Astrocyte of the cerebellum (primary cell): ENCODE measurements at regions not wholly inside any gene's neighbourhood (a gene's known extent, or its start where the extent isn't known, plus 50 kb on each side); places are given as distances from the start of the nearest gene placed in this dataset.

Experiments
- DNase-seq: peaks from one replicate; pipeline ENCODE4 v3.0.0-alpha.2; 2011; ENCODE audit warnings: low read depth
- H3K4me3 ChIP-seq: 2 replicates; pipeline ENCODE4 v1.5.1; 2011; ENCODE audit warnings: mild to moderate bottlenecking, low read depth, low read length, moderate library complexity
- in situ Hi-C: cut with HindIII; loops from 2 replicates; pipeline ENCODE4 v1.10.0; 2017; ENCODE audit warnings: low sequenced_read_pairs
- TF ChIP-seq, protein P1 (sequence below): IDR thresholded peaks from 2 replicates; pipeline ENCODE4 v1.5.1; 2012; ENCODE audit warnings: low read length, low read depth, moderate library complexity, mild to moderate bottlenecking; ENCODE audit errors: missing control alignments

DNA sequence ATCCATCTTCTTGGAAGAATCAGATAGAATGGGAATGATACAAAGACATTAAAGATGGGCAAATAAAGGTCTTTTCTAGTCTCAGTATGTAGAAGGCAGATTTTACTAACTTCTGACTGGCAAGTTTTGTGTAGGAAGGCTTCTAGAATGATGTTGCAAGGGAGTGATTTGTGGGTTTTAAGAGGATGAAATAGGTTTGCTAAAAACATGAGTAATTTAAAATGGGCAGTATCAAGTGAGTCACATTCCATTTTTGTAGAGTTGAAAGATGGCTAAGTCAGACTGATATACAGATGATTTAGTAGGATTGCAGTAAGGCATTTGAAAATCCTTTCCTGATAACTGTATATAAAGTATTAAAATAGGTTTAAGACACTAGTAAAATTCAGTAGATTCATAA lies 777.4 kb downstream of the SORCS1 start:
- TF ChIP-seq, protein P1, sequence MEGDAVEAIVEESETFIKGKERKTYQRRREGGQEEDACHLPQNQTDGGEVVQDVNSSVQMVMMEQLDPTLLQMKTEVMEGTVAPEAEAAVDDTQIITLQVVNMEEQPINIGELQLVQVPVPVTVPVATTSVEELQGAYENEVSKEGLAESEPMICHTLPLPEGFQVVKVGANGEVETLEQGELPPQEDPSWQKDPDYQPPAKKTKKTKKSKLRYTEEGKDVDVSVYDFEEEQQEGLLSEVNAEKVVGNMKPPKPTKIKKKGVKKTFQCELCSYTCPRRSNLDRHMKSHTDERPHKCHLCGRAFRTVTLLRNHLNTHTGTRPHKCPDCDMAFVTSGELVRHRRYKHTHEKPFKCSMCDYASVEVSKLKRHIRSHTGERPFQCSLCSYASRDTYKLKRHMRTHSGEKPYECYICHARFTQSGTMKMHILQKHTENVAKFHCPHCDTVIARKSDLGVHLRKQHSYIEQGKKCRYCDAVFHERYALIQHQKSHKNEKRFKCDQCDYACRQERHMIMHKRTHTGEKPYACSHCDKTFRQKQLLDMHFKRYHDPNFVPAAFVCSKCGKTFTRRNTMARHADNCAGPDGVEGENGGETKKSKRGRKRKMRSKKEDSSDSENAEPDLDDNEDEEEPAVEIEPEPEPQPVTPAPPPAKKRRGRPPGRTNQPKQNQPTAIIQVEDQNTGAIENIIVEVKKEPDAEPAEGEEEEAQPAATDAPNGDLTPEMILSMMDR: no peak
- H3K4me3 ChIP-seq: no peak overlapping the region
- DNase-seq: no peak
- in situ Hi-C loops: no loop called here

DNA sequence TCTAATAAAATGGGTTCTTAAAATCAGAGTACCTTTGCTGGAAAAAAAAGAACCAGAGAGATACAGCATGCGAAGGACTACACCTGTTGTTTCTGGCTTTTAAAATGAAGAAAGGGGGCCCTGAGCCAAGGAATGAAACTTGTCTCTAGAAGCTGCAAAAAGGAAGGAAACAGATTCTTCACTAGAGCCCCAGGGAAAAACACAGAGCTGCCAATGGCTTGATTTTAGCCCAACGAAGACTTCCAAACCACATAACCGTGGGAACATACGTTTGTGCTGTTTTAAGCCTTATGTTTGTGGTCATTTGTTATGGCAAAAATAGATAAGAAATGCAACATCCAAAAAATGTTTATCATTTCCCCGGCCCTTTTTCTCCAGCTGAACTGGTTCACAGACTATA lies 780.0 kb downstream of the SORCS1 start:
- no peak for DNase-seq
- in situ Hi-C loops: no loop called here
- no peak overlapping the region for H3K4me3 ChIP-seq
- TF ChIP-seq, protein P1: no peak

DNA sequence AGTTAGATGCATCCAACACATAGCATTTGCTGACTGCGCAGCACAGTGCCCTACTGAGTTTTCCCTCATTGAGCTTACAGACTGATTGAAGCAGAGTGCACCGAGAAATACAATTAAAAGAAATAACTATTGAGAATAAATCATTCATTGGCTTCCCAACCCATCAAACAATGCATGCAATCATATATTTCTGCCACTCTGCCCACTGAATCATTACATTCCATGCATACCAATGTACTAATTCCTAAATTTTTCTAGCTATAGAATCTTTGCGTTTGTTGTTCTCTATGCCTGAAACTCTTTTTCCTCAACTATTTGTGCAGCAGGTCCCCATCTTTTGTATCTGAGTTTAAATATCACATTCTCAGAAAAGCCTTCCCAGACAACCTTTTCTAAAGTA lies 783.8 kb downstream of the SORCS1 start:
- in situ Hi-C loops: no loop called here
- no peak for DNase-seq
- no peak overlapping the region for H3K4me3 ChIP-seq
- TF ChIP-seq, protein P1: no peak

DNA sequence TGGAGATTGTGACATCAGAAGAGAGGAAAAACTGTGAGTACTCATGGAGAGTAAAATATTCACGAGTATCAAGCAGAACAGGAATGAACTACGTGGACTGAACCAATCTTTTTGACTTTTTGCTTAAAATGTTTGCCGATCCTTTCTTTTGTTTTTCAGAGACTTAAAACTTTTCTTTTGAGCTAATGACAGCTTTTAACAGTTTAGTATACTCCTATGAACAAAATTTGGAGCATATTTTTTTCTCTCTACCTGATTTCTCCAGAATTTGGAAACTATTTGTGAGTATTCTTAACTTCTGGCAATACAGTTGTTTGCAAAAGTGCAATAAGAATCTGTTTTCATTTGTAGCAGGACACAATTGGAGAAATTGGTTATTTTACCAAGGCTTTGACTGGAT lies 786.3 kb downstream of the SORCS1 start:
- TF ChIP-seq, protein P1: no peak
- no peak overlapping the region for H3K4me3 ChIP-seq
- in situ Hi-C loops: no loop called here
- DNase-seq: no peak

DNA sequence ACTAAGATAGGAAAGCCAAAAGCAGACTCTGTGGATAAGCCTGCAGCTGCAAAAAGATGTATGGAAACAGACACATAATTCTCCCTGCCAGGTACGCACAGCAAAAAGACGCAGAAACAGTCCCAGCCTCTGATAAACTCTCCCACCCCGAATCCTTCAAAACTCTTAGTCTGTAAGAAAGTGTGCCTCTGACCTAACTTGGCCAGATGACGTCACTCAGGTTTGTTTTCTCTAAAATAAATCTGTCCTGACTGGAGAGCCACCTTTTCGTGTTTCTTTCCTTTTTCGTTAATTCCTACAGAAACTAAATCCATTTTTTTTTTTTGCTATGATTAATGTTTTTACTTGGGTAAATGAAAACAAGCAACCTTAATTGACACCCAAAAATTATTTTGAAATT lies 793.8 kb downstream of the SORCS1 start:
- no peak for DNase-seq
- in situ Hi-C loops: no loop called here
- H3K4me3 ChIP-seq: no peak overlapping the region
- TF ChIP-seq, protein P1: no peak

DNA sequence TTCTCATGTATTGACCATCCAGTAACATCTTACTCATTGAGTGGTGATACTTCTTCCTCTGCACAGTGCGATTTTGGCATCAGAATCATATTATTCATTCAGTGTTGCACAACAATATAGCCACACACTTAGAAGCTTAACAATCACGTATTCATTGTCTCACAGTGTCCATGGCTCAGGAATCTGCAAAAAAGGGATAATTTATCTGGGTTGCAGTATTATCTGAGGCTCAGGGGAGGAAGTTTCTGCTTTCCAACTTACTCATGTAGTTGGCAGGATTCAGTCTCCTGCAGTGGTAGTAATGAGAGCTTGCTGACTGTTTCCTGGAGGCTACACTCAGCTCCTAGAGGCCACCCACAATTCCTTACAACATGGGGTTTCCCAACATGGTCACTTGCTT lies 803.6 kb downstream of the SORCS1 start:
- TF ChIP-seq, protein P1: no peak
- peak; percentile 57 for DNase-seq
- in situ Hi-C loops: no loop called here
- no peak overlapping the region for H3K4me3 ChIP-seq

DNA sequence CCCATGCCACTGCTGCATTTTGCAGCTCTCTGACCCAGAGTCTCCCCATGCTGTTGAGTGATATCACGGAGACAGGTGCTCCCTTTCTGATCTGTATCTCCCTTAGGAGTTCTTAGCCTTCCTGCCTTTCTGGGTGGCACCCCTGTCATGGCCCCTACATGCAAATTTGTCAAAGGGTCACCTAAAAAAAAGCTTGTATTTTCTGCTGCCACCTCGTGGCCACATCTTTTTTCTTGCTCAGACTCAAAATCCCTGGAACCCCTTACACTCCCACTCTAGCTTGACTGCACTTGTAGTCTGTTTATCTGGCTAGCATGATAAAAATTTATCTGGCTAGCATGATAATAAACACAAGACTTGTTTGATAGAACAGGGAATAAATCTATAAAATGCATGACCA lies 809.1 kb downstream of the SORCS1 start:
- DNase-seq: no peak
- no peak overlapping the region for H3K4me3 ChIP-seq
- TF ChIP-seq, protein P1: peak; percentile 26
- in situ Hi-C loops: no loop called here
